ENCODE measurements at regions not wholly inside any gene's neighbourhood (a gene's known extent, or its start where the extent isn't known, plus 50 kb on each side); places are given as distances from the start of the nearest gene placed in this dataset.

- H3K79me1 ChIP-seq (replicated peaks; ENCODE audit: low read length, poor library complexity, severe bottlenecking), result no peaks in the 10 kb centered on the region
- peak; percentile 71 for DNase-seq
- 57% methylated on average over 2 of the region's 4 CpGs for WGBS
Measured at GRCh38 chr1:228884615-228885566, 149.6 kb downstream of the RHOU start.

DNA sequence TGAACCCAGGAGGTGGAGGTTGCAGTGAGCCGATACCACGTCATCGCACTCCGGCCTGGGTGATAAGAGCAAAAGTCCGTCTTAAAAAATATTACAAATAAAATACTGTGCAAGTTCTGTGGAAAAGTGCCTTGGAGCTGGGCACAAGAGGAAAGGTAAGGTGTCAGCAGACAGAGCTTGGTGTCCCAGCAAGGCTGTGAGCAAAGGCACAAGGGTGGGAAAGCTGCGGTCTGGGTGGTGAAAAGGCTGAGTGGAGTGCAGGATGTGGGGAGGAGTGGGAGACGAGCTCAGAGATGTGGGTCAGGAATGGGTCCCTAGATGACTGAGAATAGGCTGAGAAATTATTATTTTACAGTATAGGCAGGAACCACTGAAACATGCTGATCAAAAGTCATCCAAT is 150.6 kb downstream of the RHOU start:
- Histone ChIP-seq H3K27me3 (ENCODE audit: control insufficient read depth in 1 of 2, insufficient read depth in 1 of 2, low read length in 2 of 2) (peaks cover 0 to 22% of the 10 kb centered on the region in 2 experiments), H3K27ac (ENCODE audit: low read length, poor library complexity, severe bottlenecking) (no peak overlapping the region), H2AK5ac (ENCODE audit: low read length, severe bottlenecking) (no peak overlapping the region), H3K79me1 (replicated peaks; ENCODE audit: low read length, poor library complexity, severe bottlenecking) (no peaks in the 10 kb centered on the region), H2AFZ (ENCODE audit: low read depth, low read length) (no peak overlapping the region), H2BK12ac (ENCODE audit: low read length in 2 of 2) (peak overlapping the region; percentile 33 to 75), H2BK15ac (ENCODE audit: low read depth, poor library complexity, severe bottlenecking) (no peak overlapping the region), H3K4me1 (ENCODE audit: control insufficient read depth, insufficient read depth, low read depth, low read length) (no peaks in the 10 kb centered on the region), H3K4ac (ENCODE audit: low read depth in 1 of 2, low read length in 2 of 2) (no peak overlapping the region), H3K9ac (ENCODE audit: low read length) (no peak overlapping the region), H3K23ac (ENCODE audit: low read length in 2 of 2) (no peak overlapping the region), H2BK120ac (ENCODE audit: low read depth, low read length) (peak overlapping the region; percentile 93), H3K14ac (ENCODE audit: low read length in 2 of 2) (peak overlapping the region in 1 of 2 experiments; percentile 3), H3K9me3 (ENCODE audit: control insufficient read depth, low read length) (peaks cover 12% of the 10 kb centered on the region), H2BK5ac (ENCODE audit: low read depth, low read length, poor library complexity, severe bottlenecking) (no peak overlapping the region), H3K4me2 (ENCODE audit: low read length, poor library complexity, severe bottlenecking) (no peak overlapping the region), H4K91ac (ENCODE audit: low read length) (peak overlapping the region; percentile 43), H3K36me3 (ENCODE audit: control insufficient read depth in 1 of 2, insufficient read depth in 2 of 2, low read depth in 1 of 2, low read length in 2 of 2) (no peaks in the 10 kb centered on the region), H4K8ac (ENCODE audit: low read length) (no peak overlapping the region), H3K4me3 (ENCODE audit: insufficient read depth in 1 of 2, low read depth in 1 of 2, low read length in 2 of 2) (no peak overlapping the region), H3K18ac (ENCODE audit: low read depth in 1 of 2, low read length in 2 of 2) (peak overlapping the region in 1 of 2 experiments; percentile 5)
- 87% methylated on average over 2 of the region's 7 CpGs for WGBS
- DNase-seq, result no peak

More at GRCh38 chr1:228884615-228885566, 149.6 kb downstream of the RHOU start:
- Histone ChIP-seq H3K18ac (ENCODE audit: low read depth in 1 of 2, low read length in 2 of 2) (peak overlapping the region in 1 of 2 experiments; percentile 25), H3K4me2 (ENCODE audit: low read length, poor library complexity, severe bottlenecking) (no peak overlapping the region), H3K36me3 (ENCODE audit: control insufficient read depth in 1 of 2, insufficient read depth in 2 of 2, low read depth in 1 of 2, low read length in 2 of 2) (no peaks in the 10 kb centered on the region), H2AFZ (ENCODE audit: low read depth, low read length) (no peak overlapping the region), H3K4me1 (ENCODE audit: control insufficient read depth, insufficient read depth, low read depth, low read length) (no peaks in the 10 kb centered on the region), H2BK120ac (ENCODE audit: low read depth, low read length) (no peak overlapping the region), H3K9ac (ENCODE audit: low read length) (no peak overlapping the region), H4K91ac (ENCODE audit: low read length) (no peak overlapping the region), H3K23ac (ENCODE audit: low read length in 2 of 2) (no peak overlapping the region), H3K9me3 (ENCODE audit: control insufficient read depth, low read length) (peaks cover 5% of the 10 kb centered on the region), H2BK5ac (ENCODE audit: low read depth, low read length, poor library complexity, severe bottlenecking) (no peak overlapping the region), H2AK5ac (ENCODE audit: low read length, severe bottlenecking) (no peak overlapping the region), H4K8ac (ENCODE audit: low read length) (no peak overlapping the region), H2BK15ac (ENCODE audit: low read depth, poor library complexity, severe bottlenecking) (no peak overlapping the region), H3K27me3 (ENCODE audit: control insufficient read depth in 1 of 2, insufficient read depth in 1 of 2, low read length in 2 of 2) (peaks cover 0 to 20% of the 10 kb centered on the region in 2 experiments), H3K14ac (ENCODE audit: low read length in 2 of 2) (no peak overlapping the region), H2BK12ac (ENCODE audit: low read length in 2 of 2) (peak overlapping the region; percentile 7 to 20), H3K4me3 (ENCODE audit: insufficient read depth in 1 of 2, low read depth in 1 of 2, low read length in 2 of 2) (no peak overlapping the region), H3K27ac (ENCODE audit: low read length, poor library complexity, severe bottlenecking) (no peak overlapping the region), H3K4ac (ENCODE audit: low read depth in 1 of 2, low read length in 2 of 2) (no peak overlapping the region)

DNA sequence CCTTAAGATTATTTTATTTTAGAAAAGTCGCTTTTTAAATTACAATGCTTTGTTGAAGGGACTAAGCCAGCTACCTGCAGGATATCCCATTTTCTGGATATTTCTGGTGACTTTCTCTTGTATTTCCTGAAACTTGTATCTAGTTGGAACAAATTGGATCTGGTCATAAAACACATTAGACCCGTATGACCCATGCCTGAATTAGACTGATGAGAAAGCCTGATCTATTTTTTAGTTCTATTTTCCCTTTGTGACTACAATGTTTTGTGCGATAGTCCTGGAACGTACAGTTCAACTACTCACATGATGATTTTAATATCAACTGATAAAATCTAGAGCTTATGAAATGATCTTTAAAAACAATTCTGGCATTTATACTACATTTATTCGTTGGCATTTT is 151.8 kb downstream of the RHOU start:
- H3K4me2 ChIP-seq (ENCODE audit: low read length, poor library complexity, severe bottlenecking), result no peak overlapping the region
- no peak overlapping the region for H2AK5ac ChIP-seq (ENCODE audit: low read length, severe bottlenecking)
- no peak overlapping the region for H4K8ac ChIP-seq (ENCODE audit: low read length)
- H2BK12ac ChIP-seq (ENCODE audit: low read length in 2 of 2), result no peak overlapping the region
- no peak overlapping the region for H3K4me3 ChIP-seq (ENCODE audit: insufficient read depth in 1 of 2, low read depth in 1 of 2, low read length in 2 of 2)
- no peak overlapping the region for H2BK15ac ChIP-seq (ENCODE audit: low read depth, poor library complexity, severe bottlenecking)
- H2AFZ ChIP-seq (ENCODE audit: low read depth, low read length), result no peak overlapping the region
- no peak overlapping the region for H2BK120ac ChIP-seq (ENCODE audit: low read depth, low read length)
- no peak overlapping the region for H3K27ac ChIP-seq (ENCODE audit: low read length, poor library complexity, severe bottlenecking)
- H2BK5ac ChIP-seq (ENCODE audit: low read depth, low read length, poor library complexity, severe bottlenecking), result no peak overlapping the region
- H4K91ac ChIP-seq (ENCODE audit: low read length), result no peak overlapping the region
- no peak overlapping the region for H3K23ac ChIP-seq (ENCODE audit: low read length in 2 of 2)
- H3K36me3 ChIP-seq (ENCODE audit: control insufficient read depth in 1 of 2, insufficient read depth in 2 of 2, low read depth in 1 of 2, low read length in 2 of 2), result no peaks in the 10 kb centered on the region
- no peak for DNase-seq
- H3K18ac ChIP-seq (ENCODE audit: low read depth in 1 of 2, low read length in 2 of 2), result no peak overlapping the region
- H3K14ac ChIP-seq (ENCODE audit: low read length in 2 of 2), result no peak overlapping the region
- no peak overlapping the region for H3K4ac ChIP-seq (ENCODE audit: low read depth in 1 of 2, low read length in 2 of 2)
- H3K27me3 ChIP-seq (ENCODE audit: control insufficient read depth in 1 of 2, insufficient read depth in 1 of 2, low read length in 2 of 2), result peaks cover 5 to 26% of the 10 kb centered on the region in 2 experiments
- peaks cover 12% of the 10 kb centered on the region for H3K9me3 ChIP-seq (ENCODE audit: control insufficient read depth, low read length)
- WGBS, result 100% methylated on average over 2 of the region's 5 CpGs
- no peaks in the 10 kb centered on the region for H3K79me1 ChIP-seq (replicated peaks; ENCODE audit: low read length, poor library complexity, severe bottlenecking)
- no peaks in the 10 kb centered on the region for H3K4me1 ChIP-seq (ENCODE audit: control insufficient read depth, insufficient read depth, low read depth, low read length)
- H3K9ac ChIP-seq (ENCODE audit: low read length), result no peak overlapping the region

- Histone ChIP-seq H3K27me3 (ENCODE audit: control insufficient read depth in 1 of 2, insufficient read depth in 1 of 2, low read length in 2 of 2) (peaks cover 5 to 26% of the 10 kb centered on the region in 2 experiments), H3K23ac (ENCODE audit: low read length in 2 of 2) (no peak overlapping the region), H2BK12ac (ENCODE audit: low read length in 2 of 2) (no peak overlapping the region), H2BK5ac (ENCODE audit: low read depth, low read length, poor library complexity, severe bottlenecking) (no peak overlapping the region), H4K91ac (ENCODE audit: low read length) (no peak overlapping the region), H3K9ac (ENCODE audit: low read length) (no peak overlapping the region), H2AFZ (ENCODE audit: low read depth, low read length) (no peak overlapping the region), H3K18ac (ENCODE audit: low read depth in 1 of 2, low read length in 2 of 2) (no peak overlapping the region), H3K27ac (ENCODE audit: low read length, poor library complexity, severe bottlenecking) (no peak overlapping the region), H3K14ac (ENCODE audit: low read length in 2 of 2) (no peak overlapping the region), H3K4me3 (ENCODE audit: insufficient read depth in 1 of 2, low read depth in 1 of 2, low read length in 2 of 2) (no peak overlapping the region), H3K36me3 (ENCODE audit: control insufficient read depth in 1 of 2, insufficient read depth in 2 of 2, low read depth in 1 of 2, low read length in 2 of 2) (no peaks in the 10 kb centered on the region), H3K79me1 (replicated peaks; ENCODE audit: low read length, poor library complexity, severe bottlenecking) (no peaks in the 10 kb centered on the region), H2AK5ac (ENCODE audit: low read length, severe bottlenecking) (no peak overlapping the region), H3K4ac (ENCODE audit: low read depth in 1 of 2, low read length in 2 of 2) (no peak overlapping the region), H3K4me2 (ENCODE audit: low read length, poor library complexity, severe bottlenecking) (no peak overlapping the region), H4K8ac (ENCODE audit: low read length) (no peak overlapping the region), H2BK120ac (ENCODE audit: low read depth, low read length) (no peak overlapping the region), H3K4me1 (ENCODE audit: control insufficient read depth, insufficient read depth, low read depth, low read length) (no peaks in the 10 kb centered on the region), H2BK15ac (ENCODE audit: low read depth, poor library complexity, severe bottlenecking) (no peak overlapping the region), H3K9me3 (ENCODE audit: control insufficient read depth, low read length) (peaks cover 12% of the 10 kb centered on the region)
- no CpG with 5 or more reads among the region's 1 CpG for WGBS
- DNase-seq, result no peak
Measured at GRCh38 chr1:228887960-228888359, 152.7 kb downstream of the RHOU start.
